DND-41 (cell line): ENCODE measurements at regions not wholly inside any gene's neighbourhood (a gene's known extent, or its start where the extent isn't known, plus 50 kb on each side); places are given as distances from the start of the nearest gene placed in this dataset.

ENCODE experiments used
- ATAC-seq: fragments of 200-7000 bp; cut with Tn5 transposase; 3 replicates; pipeline ENCODE4 v1.9.1; 2021; ENCODE audit warnings: low read depth; ENCODE audit not compliant: insufficient read depth
- DNase-seq: peaks from one replicate; pipeline ENCODE4 v3.0.0-alpha.2; 2020
- H2AFZ ChIP-seq: 2 replicates; pipeline ENCODE4 v1.6.0; 2012; ENCODE audit warnings: low read depth, low read length
- H3K27ac ChIP-seq: 2 replicates; pipeline ENCODE4 v1.5.1; 2012; ENCODE audit warnings: low read length, inconsistent platforms
- H3K27me3 ChIP-seq: fragments of 200-600 bp; sonication (generic); 2 replicates; pipeline ENCODE4 v1.6.0; 2012; ENCODE audit warnings: low read length, mild to moderate bottlenecking, inconsistent platforms; ENCODE audit not compliant: insufficient read depth, poor library complexity
- H3K36me3 ChIP-seq: 2 replicates; pipeline ENCODE4 v1.5.1; 2012; ENCODE audit warnings: low read length, inconsistent platforms; ENCODE audit not compliant: insufficient read depth
- H3K4me1 ChIP-seq: 2 replicates; pipeline ENCODE4 v1.5.1; 2012; ENCODE audit warnings: mild to moderate bottlenecking, low read length; ENCODE audit not compliant: insufficient read depth
- H3K4me2 ChIP-seq: 2 replicates; pipeline ENCODE4 v1.6.0; 2012; ENCODE audit warnings: mild to moderate bottlenecking, moderate library complexity, low read length, inconsistent platforms; ENCODE audit not compliant: insufficient read depth
- H3K4me3 ChIP-seq, 2 experiments: fragments of 200-600 bp in 1 of 2; shearing (Covaris generic) in 1 of 2; 2 replicates each; pipeline ENCODE4 v1.5.1; 2012 to 2016; ENCODE audit warnings: inconsistent platforms in 2 of 2, low read length in 2 of 2, mild to moderate bottlenecking in 2 of 2, low read depth in 1 of 2, moderate library complexity in 1 of 2
- H3K79me2 ChIP-seq: 2 replicates; pipeline ENCODE4 v1.6.0; 2012; ENCODE audit warnings: low read length, inconsistent platforms; ENCODE audit not compliant: insufficient read depth
- H3K9ac ChIP-seq: 2 replicates; pipeline ENCODE4 v1.6.0; 2012; ENCODE audit warnings: low read depth, mild to moderate bottlenecking, inconsistent platforms, low read length, moderate library complexity
- H3K9me3 ChIP-seq: 2 replicates; pipeline ENCODE4 v1.5.1; 2012; ENCODE audit warnings: low read length, moderate library complexity, mild to moderate bottlenecking, inconsistent platforms; ENCODE audit not compliant: insufficient read depth, severe bottlenecking
- H4K20me1 ChIP-seq: 2 replicates; pipeline ENCODE4 v1.6.0; 2012; ENCODE audit warnings: low read length; ENCODE audit not compliant: insufficient read depth
- EZH2 ChIP-seq: IDR thresholded peaks from 3 replicates; pipeline ENCODE4 v1.6.1; 2012; ENCODE audit warnings: borderline replicate concordance, low read depth, mild to moderate bottlenecking, moderate library complexity, low read length, inconsistent platforms; ENCODE audit not compliant: severe bottlenecking
- TF ChIP-seq, protein P1 (sequence below): IDR thresholded peaks from 2 replicates; pipeline ENCODE4 v1.5.1; 2012; ENCODE audit warnings: borderline replicate concordance, low read length, moderate library complexity, mild to moderate bottlenecking; ENCODE audit not compliant: poor library complexity, severe bottlenecking; ENCODE audit errors: extremely low read depth

DNA sequence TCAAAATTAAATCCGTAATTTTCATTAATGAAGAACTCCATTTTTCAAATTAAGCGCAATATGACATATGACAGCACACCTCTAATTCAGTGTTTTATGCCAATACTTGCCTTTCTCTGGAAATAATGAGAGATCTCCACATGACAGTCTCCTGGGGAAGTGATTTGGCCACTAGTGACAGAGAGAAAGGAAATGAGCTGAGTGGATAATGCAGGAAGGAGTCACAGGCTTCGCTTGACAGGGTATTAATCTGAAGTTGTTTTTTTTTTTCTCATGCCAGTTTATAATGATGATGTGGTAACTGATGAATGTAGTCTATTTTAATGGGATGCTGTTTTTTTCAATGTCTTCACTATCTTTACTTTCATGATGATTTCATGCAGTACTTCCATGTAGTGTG lies 1079.4 kb upstream of the GYPC start:
- H3K4me3 ChIP-seq: no peak overlapping the region
- TF ChIP-seq EZH2: no peak
- TF ChIP-seq, protein P1, sequence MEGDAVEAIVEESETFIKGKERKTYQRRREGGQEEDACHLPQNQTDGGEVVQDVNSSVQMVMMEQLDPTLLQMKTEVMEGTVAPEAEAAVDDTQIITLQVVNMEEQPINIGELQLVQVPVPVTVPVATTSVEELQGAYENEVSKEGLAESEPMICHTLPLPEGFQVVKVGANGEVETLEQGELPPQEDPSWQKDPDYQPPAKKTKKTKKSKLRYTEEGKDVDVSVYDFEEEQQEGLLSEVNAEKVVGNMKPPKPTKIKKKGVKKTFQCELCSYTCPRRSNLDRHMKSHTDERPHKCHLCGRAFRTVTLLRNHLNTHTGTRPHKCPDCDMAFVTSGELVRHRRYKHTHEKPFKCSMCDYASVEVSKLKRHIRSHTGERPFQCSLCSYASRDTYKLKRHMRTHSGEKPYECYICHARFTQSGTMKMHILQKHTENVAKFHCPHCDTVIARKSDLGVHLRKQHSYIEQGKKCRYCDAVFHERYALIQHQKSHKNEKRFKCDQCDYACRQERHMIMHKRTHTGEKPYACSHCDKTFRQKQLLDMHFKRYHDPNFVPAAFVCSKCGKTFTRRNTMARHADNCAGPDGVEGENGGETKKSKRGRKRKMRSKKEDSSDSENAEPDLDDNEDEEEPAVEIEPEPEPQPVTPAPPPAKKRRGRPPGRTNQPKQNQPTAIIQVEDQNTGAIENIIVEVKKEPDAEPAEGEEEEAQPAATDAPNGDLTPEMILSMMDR: no peak
- H3K9ac ChIP-seq: no peak overlapping the region
- no peaks in the 10 kb centered on the region for H3K27me3 ChIP-seq
- H3K79me2 ChIP-seq: no peaks in the 10 kb centered on the region
- H3K9me3 ChIP-seq: no peaks in the 10 kb centered on the region
- no peaks in the 10 kb centered on the region for H3K36me3 ChIP-seq
- H3K4me2 ChIP-seq: no peak overlapping the region
- ATAC-seq (no peak), DNase-seq (no peak)
- no peak overlapping the region for H2AFZ ChIP-seq
- no peaks in the 10 kb centered on the region for H4K20me1 ChIP-seq
- no peaks in the 10 kb centered on the region for H3K4me1 ChIP-seq
- H3K27ac ChIP-seq: no peak overlapping the region

DNA sequence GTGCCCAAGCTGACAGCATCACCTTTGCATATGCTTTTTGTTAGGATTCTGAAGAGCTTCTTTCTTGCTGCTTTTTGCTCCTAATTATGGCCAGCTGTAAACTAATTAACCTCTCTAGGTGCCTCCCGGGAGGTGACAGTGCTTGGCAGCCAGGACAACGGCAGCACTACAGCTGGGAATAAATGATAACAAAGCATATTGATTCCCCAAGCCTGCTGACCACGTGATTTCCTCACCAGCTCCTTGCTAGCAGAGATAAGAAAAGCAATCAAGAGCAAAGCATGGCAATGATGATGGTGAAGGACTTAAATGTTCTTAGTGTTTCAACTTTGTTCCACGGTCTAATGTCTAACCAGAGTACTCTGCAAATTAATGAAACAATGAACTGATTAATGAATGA lies 1074.4 kb upstream of the GYPC start:
- no peak overlapping the region for H2AFZ ChIP-seq
- no peak overlapping the region for H3K4me2 ChIP-seq
- H3K9ac ChIP-seq: no peak overlapping the region
- no peak overlapping the region for H3K27ac ChIP-seq
- H4K20me1 ChIP-seq: no peaks in the 10 kb centered on the region
- no peaks in the 10 kb centered on the region for H3K9me3 ChIP-seq
- DNase-seq (no peak), ATAC-seq (no peak)
- no peaks in the 10 kb centered on the region for H3K79me2 ChIP-seq
- no peaks in the 10 kb centered on the region for H3K27me3 ChIP-seq
- TF ChIP-seq EZH2: no peak
- TF ChIP-seq, protein P1: no peak
- H3K4me1 ChIP-seq: no peaks in the 10 kb centered on the region
- H3K4me3 ChIP-seq: no peak overlapping the region
- H3K36me3 ChIP-seq: no peaks in the 10 kb centered on the region

DNA sequence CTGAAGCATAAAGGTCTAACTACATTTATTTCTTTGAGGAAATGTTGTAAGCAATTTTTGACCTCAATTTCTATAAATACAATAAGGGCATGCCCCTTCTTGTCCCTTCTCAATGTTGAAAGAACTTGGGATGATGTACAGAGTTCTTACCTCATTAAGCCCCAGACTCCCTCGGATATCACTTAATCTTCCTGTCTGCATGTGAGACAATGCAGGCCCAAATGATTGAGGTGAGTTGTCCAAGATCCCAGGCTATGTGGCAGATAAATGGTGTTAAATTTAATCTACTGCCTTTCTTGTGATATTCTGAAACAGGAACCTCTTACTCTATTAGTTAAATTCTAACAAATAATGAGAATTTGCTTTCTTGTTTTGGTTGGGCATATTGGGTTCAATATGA lies 1073.4 kb upstream of the GYPC start:
- TF ChIP-seq, protein P1: no peak
- TF ChIP-seq EZH2: no peak
- no peaks in the 10 kb centered on the region for H3K4me1 ChIP-seq
- no peaks in the 10 kb centered on the region for H3K79me2 ChIP-seq
- no peaks in the 10 kb centered on the region for H3K36me3 ChIP-seq
- no peak overlapping the region for H3K4me3 ChIP-seq
- H3K27me3 ChIP-seq: no peaks in the 10 kb centered on the region
- no peak overlapping the region for H3K4me2 ChIP-seq
- ATAC-seq (no peak), DNase-seq (no peak)
- H3K9ac ChIP-seq: no peak overlapping the region
- no peaks in the 10 kb centered on the region for H3K9me3 ChIP-seq
- H2AFZ ChIP-seq: no peak overlapping the region
- H3K27ac ChIP-seq: no peak overlapping the region
- no peaks in the 10 kb centered on the region for H4K20me1 ChIP-seq

DNA sequence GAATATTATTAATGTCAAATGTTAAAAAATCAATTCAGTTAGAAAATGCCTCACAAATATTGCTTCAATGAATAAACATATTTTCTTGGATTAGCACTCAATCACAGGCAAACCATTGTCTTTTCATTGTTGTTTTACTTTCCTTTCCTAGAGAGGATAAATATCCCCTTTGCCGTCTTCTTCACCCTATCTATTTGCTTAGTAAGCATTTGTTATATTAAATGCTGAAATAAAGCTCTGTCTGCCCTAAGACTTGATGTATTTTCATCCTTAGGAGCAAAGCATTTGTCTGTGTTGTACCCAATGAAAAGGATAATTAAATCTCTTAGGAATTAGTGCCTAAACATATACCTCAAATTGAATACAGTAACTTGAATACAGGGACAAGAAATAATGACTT lies 1071.2 kb upstream of the GYPC start:
- H3K27me3 ChIP-seq: no peaks in the 10 kb centered on the region
- TF ChIP-seq, protein P1: no peak
- TF ChIP-seq EZH2: no peak
- no peak overlapping the region for H3K27ac ChIP-seq
- no peak overlapping the region for H3K4me2 ChIP-seq
- H3K4me1 ChIP-seq: no peaks in the 10 kb centered on the region
- no peak overlapping the region for H3K9ac ChIP-seq
- H3K4me3 ChIP-seq: no peak overlapping the region
- H4K20me1 ChIP-seq: no peaks in the 10 kb centered on the region
- no peak for DNase-seq
- no peaks in the 10 kb centered on the region for H3K36me3 ChIP-seq
- no peak for ATAC-seq
- no peak overlapping the region for H2AFZ ChIP-seq
- H3K79me2 ChIP-seq: no peaks in the 10 kb centered on the region
- no peaks in the 10 kb centered on the region for H3K9me3 ChIP-seq
